Coronary artery (tissue), 2 donors: ENCODE measurements at regions not wholly inside any gene's neighbourhood (a gene's known extent, or its start where the extent isn't known, plus 50 kb on each side); places are given as distances from the start of the nearest gene placed in this dataset.

Source experiments
- DNase-seq: peaks from one replicate; pipeline ENCODE4 v3.0.0-alpha.2; 2017; ENCODE audit warnings: low spot score
- H3K27ac ChIP-seq, 2 donors: fragments of 200-600 bp; sonication (generic); one replicate each; pipeline ENCODE4 v1.5.1; 2016 to 2019
- H3K4me3 ChIP-seq: fragments of 200-600 bp; sonication (generic); 2 replicates; pipeline ENCODE4 v1.5.1; 2016; ENCODE audit warnings: mild to moderate bottlenecking, moderate library complexity
- TF ChIP-seq, protein P1 (sequence below): fragments of 200-600 bp; sonication (generic); IDR thresholded peaks from one replicate; pipeline ENCODE4 v1.5.1; 2019; ENCODE audit warnings: antibody characterized with exemption

DNA sequence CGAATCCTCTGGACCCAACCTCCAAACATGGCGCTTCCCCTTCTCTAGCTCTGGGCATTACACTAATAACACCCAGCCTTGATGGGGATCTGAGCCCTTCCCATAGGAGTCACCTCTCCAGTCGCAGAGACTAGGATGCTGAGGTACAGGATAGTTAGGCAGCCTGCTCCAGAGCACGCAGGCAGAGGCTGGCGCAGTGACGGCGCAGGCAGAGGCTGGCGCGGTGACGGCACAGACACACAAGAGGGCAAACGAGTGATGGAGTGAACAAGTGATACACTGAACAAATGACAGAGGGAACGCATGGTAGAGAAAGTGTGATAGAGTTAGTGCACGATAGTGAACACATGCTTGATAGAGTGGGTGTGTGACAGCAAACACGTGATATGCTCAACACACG, 518.5 kb downstream of the EIPR1 start:
- DNase-seq = no peak
- TF ChIP-seq, protein P1, sequence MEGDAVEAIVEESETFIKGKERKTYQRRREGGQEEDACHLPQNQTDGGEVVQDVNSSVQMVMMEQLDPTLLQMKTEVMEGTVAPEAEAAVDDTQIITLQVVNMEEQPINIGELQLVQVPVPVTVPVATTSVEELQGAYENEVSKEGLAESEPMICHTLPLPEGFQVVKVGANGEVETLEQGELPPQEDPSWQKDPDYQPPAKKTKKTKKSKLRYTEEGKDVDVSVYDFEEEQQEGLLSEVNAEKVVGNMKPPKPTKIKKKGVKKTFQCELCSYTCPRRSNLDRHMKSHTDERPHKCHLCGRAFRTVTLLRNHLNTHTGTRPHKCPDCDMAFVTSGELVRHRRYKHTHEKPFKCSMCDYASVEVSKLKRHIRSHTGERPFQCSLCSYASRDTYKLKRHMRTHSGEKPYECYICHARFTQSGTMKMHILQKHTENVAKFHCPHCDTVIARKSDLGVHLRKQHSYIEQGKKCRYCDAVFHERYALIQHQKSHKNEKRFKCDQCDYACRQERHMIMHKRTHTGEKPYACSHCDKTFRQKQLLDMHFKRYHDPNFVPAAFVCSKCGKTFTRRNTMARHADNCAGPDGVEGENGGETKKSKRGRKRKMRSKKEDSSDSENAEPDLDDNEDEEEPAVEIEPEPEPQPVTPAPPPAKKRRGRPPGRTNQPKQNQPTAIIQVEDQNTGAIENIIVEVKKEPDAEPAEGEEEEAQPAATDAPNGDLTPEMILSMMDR = no peak
- H3K27ac ChIP-seq = no peak overlapping the region
- H3K4me3 ChIP-seq = no peak overlapping the region

DNA sequence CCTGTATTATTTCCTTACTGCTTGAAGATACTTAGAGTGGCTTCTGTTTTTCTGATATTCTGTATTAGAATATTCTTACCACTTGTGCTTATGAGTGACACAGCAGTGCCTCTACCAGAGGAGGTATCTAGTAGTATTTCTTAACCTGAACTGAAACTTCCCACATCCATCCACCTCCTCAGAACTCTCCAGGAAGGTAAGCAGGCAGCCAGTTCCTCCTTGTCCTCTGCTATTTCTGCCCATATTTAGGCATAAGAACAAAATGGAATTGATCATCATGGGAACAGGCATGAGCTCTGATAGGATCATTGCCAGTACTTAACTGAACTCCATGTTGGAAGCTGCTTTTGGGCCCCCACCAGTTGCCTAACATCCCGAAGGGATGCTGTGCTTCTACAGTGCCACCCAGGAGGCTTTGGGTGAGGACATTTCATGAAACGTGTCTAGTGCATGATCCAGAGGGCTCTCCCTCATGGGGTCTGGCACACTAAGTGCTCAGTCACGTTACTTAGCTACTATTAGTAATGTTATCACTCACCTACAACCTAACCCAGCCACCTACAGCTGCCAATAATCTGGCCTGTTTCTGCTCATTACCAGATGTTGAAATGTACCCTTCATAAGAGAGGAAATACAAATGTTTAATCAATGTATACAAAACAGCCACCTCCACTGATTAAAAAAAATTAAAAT, 520.7 kb downstream of the EIPR1 start:
- Histone ChIP-seq H3K4me3 (no peak overlapping the region), H3K27ac (no peak overlapping the region)
- no peak for DNase-seq
- TF ChIP-seq, protein P1 = no peak

DNA sequence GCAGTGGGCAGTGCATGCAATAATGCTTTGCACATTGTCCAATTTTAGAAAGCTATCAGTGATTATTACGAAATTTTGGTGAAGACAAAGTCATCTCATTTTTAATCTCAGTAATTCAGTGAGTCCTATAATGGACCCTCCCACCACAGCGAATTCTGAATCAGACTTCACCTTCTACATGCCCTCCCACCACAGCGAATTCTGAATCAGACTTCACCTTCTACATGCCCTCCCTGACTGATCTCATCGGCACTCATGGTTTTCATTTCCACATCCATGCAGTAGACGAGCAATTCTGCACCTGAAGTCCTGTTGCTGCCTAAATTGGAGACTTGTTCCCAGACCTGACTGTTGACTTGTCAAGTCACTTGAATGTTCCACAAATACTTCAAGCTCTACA, 522.3 kb downstream of the EIPR1 start:
- DNase-seq = no peak
- TF ChIP-seq, protein P1 = no peak
- Histone ChIP-seq H3K4me3 (no peak overlapping the region), H3K27ac (no peak overlapping the region)

DNA sequence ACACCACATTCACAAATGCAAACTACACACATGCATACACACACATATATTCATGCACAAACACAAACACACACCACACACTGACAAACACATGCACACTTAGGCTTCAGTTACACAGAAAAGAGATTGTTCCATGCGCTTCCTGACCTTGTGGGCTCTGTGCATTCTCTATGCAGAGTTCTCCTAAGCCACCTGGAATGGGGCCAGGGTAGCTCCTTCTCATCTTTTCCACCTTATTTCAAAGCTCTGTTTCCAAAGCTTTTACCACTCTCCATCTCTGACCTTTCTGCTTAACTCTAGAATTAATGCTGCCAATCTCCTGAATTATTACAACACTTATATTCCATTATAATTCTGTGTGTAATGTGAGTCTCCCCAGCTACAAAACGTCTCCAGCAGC, 522.3 kb upstream of the MYT1L start:
- DNase-seq = no peak
- TF ChIP-seq, protein P1 = no peak
- no peak overlapping the region for H3K4me3 ChIP-seq
- H3K27ac ChIP-seq = no peak overlapping the region

DNA sequence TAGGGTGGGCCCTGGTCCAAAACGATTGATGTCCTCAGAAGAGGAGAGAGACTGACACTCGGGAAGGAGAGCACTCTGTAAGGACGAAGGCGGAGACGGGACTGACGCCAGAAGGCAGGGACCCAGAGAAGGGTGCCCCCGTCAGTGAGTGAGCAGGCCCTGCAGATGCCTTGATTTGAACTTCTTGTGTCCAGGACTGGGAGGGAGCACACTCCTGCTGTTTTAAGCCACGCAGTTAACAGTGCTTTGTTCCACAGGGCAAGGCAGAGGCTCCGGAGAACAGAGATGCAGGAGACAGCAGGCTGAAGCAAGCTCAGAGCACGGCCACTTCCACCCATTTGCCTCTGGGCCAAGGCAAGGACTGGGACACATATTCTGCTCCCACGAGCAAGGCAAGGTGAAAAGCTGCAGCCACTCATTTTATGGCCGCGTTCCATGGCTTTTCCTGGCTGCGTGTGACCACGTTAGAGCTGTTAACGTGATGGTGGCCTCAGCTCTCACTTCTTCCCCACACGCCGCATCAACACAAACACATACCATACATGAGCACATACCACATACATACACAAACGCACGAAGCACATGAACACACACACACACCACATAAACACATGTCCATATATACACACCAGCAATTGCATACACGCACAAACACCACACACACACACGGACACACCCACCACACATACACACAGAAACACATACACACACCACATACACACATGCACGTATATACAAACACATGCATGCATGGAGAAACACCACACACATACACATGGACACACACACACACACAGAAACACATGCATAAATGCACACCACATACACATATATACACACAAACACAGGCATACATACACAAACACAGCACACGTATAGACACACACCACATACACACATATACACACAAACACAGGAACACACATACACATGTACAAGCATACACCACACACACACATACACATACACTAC, 521.0 kb upstream of the MYT1L start:
- Histone ChIP-seq H3K27ac (no peak overlapping the region), H3K4me3 (no peak overlapping the region)
- DNase-seq = no peak
- TF ChIP-seq, protein P1 = no peak

DNA sequence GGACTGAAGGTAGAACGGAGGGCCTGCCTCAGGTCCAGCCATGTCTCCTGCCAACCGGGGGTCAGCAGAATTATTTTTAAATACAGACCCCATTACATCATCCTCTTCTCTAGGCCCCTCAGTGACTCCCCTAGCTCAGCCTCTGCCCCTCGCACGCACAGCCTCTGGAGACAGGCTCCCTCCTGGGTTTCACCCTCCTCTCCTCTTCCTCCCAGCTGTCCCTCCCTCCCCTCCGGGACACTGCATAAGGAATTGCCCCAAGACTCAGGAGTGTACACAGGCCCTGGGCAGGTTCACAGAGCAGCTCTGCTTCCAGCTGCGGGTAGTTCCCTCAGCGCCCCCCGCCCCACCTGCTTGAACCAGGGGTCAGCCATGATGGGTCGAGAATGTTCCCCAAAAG, 520.2 kb upstream of the MYT1L start:
- Histone ChIP-seq H3K27ac (no peak overlapping the region), H3K4me3 (no peak overlapping the region)
- TF ChIP-seq, protein P1 = no peak
- no peak for DNase-seq

DNA sequence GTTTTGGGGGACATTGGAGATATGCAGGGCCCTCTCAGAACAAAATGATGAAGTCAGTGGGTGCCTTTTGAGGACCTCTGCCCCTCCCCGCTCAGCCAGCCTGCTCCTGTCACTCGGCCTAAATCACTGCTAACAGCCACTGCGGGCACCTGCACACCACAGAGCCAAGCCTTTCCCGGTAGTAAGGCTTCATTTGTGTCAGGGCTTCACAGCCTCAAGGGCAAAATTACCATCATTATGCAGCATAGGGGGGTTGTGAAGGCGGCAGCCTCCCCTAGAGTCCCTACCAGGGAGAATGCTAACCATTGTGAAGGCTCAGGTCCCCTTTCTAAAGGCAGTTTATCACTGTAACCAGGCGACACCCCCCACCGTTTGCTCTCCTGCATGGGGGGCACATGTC, 519.8 kb upstream of the MYT1L start:
- TF ChIP-seq, protein P1 = no peak
- no peak overlapping the region for H3K27ac ChIP-seq
- DNase-seq = no peak
- H3K4me3 ChIP-seq = no peak overlapping the region
